D721Med (cell line): ENCODE measurements at regions not wholly inside any gene's neighbourhood (a gene's known extent, or its start where the extent isn't known, plus 50 kb on each side); places are given as distances from the start of the nearest gene placed in this dataset.

Experiments used
- DNase-seq: peaks from one replicate; pipeline ENCODE4 v3.0.0; 2011; ENCODE audit warnings: low spot score; ENCODE audit not compliant: insufficient read length
- FAIRE-seq: peaks from 2 replicates; lab custom pipeline; 2011; peaks lifted over from hg19 to GRCh38; lab: Jason Lieb, UNC
- TF ChIP-seq, protein P1 (sequence below): IDR thresholded peaks from 2 replicates; pipeline ENCODE4 v1.5.1; 2012; ENCODE audit warnings: mild to moderate bottlenecking, control low read depth; ENCODE audit not compliant: insufficient read depth; ENCODE audit errors: missing control alignments

DNA sequence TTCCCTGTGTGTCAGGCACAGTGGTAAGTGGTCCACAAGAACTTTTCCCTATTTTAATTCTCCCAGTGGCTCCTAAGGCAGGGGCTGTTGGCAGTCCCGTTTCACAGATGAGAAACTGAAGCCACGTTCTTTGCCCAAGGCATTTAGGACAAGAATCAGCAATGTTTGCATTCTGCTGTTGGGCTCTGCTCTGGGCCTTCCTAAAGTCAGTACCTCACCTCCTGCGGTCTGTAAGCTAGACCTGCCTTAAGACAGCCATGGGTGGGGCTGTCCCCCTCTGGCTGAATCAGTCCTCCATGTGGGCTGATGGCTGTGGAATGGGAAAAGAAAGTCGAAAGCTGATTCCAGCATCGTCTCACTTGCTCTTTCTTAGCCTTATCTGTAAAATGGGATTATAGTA lies 304.8 kb downstream of the MAF start:
- TF ChIP-seq, protein P1, sequence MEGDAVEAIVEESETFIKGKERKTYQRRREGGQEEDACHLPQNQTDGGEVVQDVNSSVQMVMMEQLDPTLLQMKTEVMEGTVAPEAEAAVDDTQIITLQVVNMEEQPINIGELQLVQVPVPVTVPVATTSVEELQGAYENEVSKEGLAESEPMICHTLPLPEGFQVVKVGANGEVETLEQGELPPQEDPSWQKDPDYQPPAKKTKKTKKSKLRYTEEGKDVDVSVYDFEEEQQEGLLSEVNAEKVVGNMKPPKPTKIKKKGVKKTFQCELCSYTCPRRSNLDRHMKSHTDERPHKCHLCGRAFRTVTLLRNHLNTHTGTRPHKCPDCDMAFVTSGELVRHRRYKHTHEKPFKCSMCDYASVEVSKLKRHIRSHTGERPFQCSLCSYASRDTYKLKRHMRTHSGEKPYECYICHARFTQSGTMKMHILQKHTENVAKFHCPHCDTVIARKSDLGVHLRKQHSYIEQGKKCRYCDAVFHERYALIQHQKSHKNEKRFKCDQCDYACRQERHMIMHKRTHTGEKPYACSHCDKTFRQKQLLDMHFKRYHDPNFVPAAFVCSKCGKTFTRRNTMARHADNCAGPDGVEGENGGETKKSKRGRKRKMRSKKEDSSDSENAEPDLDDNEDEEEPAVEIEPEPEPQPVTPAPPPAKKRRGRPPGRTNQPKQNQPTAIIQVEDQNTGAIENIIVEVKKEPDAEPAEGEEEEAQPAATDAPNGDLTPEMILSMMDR, result no peak
- DNase-seq, result no peak
- FAIRE-seq, result no peak

DNA sequence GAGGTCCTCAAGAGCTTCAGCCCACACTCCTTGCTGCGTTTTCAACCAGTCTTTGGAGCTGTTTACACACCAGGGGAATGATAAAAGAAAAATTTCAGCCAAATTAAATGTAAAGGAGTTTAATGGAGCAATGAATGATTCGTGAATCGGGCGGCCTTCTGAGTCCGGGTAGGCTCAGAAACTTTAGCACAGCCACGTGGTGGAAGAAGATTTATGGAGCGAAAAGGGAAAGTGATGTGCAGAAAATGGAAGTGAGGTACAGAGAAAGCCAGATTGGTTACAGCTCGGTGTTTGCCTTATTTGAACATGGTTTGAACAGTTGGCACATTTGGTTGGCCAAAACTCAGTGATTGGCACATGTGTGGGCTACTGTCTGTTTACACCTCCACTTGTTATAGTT lies 305.4 kb downstream of the MAF start:
- TF ChIP-seq, protein P1, result no peak
- DNase-seq, result no peak

DNA sequence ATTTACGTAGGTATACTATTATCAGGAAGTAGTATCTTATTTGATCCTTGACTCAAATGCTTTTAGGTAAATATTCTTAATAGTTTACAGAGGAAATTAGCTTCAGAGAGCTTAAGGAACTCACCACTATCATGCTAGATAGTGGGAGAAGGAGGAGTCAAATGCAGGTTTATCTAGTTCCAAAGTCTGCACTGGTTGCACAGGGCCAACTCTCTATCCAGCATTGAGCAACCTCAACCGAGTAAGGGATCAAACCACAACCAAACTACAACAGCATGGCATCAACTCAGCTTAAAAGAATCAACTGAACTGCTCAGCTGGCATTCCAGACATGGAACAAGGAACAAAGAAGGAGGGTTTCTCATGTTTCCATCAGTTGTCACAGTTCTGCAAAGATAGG lies 306.0 kb downstream of the MAF start:
- TF ChIP-seq, protein P1, result no peak
- no peak for DNase-seq
- FAIRE-seq, result no peak

More for the DNA sequence above, 305.4 kb downstream of the MAF start:
- no peak for FAIRE-seq

DNA sequence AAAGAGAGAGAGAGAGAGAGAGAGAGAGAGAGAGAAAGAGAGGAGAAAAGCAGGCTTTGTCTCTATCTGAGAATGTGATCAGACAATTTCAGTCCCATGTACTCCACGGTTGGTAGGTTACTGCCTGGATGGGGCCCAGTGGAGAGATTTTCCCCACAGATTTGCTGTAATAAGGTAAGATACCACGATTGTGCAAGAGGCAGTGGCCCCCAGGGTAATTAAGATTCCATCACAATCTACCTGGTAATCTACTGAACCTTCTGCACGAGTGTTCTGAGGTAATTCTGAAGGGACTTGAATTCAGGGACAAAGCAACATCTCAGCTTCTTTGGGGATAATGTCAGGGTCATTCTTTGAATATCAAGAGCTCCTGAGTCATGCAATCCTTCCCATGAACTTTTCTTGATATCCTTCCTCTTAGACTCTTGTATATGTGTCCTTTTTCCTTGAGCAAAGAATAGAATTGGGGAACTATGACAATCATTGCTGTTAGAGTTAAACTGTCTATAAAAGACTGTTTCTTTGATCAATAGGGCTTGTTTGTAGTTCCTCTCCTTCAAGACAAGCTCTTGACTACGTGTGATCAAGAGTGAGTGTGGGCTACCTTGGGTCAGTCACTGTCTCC lies 306.6 kb downstream of the MAF start:
- FAIRE-seq (no peak), DNase-seq (no peak)
- TF ChIP-seq, protein P1, result no peak

GRCh38 chr16:79288066-79288465 lies 312.5 kb downstream of the MAF start:
- FAIRE-seq, result no peak
- TF ChIP-seq, protein P1, result no peak
- no peak for DNase-seq

GRCh38 chr16:79287424-79287917 lies 313.1 kb downstream of the MAF start:
- no peak for FAIRE-seq
- TF ChIP-seq, protein P1, result no peak
- no peak for DNase-seq

GRCh38 chr16:79286646-79287423 lies 313.7 kb downstream of the MAF start:
- DNase-seq (no peak), FAIRE-seq (no peak)
- TF ChIP-seq, protein P1, result no peak
